Suppressor macrophage treated with lipopolysaccharide for 1 hour (primary cell): ENCODE measurements at regions not wholly inside any gene's neighbourhood (a gene's known extent, or its start where the extent isn't known, plus 50 kb on each side); places are given as distances from the start of the nearest gene placed in this dataset.
"Not testable (repeated sequence)": the region's sequence is repeated elsewhere in the genome, so short reads cannot be mapped to it uniquely, and the experiment has no call there.

Source experiments
- DNase-seq, 3 donors: peaks; one replicate each; pipeline ENCODE4 v3.0.0-alpha.2; 2020 to 2022

DNA sequence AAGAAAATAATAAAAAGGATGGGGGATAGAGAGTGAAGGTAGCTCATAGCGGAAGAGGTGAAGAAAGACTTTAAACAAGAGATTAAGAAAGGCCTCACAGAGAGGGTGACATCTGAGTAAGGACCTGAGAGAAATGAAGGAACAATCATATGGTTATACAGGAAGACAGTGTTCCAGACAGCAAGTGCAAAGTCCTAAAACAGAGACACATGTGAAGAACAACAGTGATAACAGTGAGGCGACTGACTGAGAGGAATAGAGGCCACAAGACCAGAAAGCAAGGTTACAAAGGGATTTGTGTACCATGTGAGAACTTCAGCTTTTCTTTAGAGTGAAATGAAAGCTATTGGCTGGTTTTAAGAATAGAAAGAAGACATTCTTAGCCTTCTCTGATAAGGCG is 141.6 kb upstream of the PALMD start:
- DNase-seq = no peak

DNA sequence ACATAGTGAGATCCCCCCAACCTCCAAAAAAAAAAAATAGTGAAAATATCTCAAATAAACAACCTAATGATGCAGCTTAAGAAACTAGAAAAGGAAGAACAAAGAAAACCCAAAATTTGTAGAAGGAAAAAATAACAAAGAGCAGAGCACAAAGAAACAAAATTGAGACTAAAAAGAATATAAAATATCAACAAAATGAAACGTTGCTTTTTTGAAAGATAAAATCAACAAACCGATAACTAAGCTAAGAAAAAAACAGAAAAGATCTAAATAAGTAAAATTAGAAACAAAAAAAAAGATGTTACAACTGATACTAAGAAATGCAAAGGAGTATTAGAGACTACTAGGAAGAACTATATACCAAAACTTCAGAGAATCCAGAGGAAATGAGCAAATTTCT is 139.3 kb upstream of the PALMD start:
- no peak for DNase-seq

DNA sequence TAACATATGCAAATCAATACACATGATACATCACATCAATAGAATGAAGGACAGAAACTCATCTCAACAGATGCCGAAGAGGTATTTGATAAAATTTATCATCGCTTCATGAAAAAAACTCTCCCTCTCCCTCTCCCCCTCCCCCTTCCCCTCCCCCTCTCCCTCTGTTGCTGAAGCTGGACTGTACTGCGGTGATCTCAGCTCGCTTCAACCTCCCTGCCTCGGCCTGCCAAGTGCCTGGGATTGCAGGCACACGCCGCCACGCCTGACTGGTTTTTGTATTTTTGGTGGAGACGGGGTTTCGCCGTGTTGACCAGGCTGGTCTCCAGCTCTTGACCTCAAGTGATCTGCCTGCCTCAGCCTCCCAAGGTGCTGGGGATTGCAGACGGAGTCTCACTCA is 138.5 kb upstream of the PALMD start:
- not testable (repeated sequence) for DNase-seq

DNA sequence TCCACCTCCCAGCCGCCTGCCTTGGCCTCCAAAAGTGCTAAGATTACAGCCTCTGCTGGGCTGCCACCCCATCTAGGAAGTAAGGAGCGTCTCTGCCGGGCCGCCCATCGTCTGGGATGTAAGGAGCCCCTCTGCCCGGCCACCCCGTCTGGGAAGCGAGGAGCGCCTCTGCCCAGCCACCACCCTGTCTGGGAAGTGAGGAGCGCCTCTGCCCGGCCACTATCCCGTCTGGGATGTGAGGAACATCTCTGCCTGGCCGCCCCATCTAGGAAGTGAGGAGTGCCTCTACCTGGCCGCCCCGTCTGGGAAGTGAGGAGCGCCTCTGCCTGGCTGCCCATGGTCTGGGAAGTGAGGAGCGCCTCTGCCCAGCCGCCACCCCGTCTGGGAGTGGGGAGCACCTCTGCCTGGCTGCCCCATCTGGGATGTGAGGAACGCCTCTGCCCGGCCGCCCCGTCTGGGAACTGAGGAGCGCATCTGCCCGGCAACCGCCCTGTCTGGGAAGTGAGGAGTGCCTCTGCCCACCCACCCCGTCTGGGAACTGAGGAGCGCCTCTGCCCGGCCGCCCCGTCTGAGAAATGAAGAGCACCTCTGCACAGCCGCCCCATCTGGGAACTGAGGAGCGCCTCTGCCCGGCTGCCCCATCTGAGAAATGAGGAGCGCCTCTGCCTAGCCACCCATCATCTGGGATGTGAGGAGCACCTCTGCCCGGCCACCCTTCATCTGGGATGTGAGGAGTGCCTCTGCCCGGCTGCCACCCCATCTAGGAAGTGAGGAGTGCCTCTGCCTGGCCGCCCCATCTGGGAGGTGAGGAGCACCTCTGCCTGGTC is 137.8 kb upstream of the PALMD start:
- DNase-seq = no peak

DNA sequence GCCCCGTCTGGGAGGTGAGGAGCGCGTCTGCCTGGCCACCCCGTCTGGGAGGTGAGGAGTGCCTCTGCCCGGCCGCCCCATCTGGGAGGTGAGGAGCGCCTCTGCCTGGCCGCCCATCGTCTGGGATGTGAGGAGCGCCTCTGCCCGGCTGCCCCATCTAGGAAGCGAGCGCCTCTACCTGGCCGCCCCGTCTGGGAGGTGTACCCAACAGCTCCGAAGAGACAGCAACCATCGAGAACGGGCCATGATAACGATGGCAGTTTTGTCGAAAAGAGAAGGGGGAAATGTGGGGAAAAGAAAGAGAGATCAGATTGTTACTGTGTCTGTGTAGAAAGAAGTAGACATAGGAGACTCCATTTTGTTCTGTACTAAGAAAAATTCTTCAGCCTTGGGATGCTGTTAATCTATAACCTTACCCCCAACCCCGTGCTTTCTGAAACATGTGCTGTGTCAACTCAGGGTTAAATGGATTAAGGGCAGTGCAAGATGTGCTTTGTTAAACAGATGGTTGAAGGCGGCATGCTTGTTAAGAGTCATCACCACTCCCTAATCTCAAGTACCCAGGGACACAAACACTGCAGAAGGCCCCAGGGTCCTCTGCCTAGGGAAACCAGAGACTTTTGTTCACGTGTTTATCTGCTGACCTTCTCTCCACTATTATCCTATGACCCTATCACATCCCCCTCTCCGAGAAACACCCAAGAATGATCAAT is 137.0 kb upstream of the PALMD start:
- DNase-seq = not testable (repeated sequence)

DNA sequence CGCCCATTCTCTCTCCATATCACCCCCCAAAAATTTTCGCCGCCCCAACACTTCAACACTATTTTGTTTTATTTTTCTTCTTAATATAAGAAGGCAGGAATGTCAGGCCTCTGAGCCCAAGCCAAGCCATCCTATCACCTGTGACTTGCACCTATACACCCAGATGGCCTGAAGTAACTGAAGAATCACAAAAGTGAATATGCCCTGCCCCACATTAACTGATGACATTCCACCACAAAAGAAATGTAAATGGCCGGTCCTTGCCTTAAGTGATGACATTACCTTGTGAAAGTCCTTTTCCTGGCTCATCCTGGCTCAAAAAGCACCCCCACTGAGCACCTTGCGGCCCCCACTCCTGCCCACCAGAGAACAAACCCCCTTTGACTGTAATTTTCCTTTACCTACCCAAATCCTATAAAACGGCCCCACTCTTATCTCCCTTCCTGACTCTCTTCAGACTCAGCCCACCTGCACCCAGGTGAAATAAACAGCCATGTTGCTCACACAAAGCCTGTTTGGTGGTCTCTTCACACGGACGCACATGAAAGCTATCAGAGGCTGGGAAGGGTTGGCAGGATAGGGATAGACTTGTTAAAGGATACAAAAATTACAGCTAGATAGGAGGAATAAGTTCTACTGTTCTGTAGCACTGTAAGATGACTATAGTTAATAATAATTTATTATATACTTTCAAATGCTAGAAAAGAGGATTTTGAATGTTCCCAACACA is 130.9 kb upstream of the PALMD start:
- not testable (repeated sequence) for DNase-seq

DNA sequence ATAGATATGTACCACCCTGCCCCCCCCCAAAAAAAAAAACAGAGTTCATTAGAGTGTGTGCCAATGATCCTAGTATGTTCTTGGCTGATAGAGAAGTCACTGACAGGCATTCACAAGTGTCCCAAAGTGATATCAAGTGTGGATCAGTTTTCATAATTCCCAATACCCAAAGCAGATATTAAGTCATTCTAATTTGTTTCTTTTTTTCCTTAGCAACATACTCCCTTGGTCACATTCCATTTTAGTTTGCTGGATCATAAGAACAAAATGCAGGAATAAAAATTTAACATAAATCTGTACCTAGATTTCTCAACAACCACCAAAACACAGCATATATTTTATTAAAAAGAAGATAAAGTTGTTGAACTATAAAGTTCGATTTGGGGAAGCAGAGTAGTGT is 129.8 kb upstream of the PALMD start:
- DNase-seq = no peak

DNA sequence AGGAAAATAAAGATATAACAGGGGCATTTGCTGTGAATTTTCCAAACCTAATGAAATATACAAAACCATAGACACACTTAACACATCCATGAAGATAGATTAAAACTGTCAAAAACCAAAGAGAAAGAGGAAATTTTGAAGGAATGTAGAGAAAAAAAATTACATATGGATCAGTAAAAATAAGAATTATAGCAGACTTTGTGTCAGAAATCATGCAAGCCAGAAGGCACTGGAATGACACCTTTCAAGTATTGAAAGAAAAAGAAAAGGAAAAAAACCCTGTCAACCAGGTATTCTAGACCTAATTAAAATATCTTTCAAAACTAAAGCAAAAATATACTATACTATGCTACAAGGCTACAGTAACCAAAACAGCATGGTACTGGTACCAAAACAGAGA is 125.8 kb upstream of the PALMD start:
- DNase-seq = no peak

DNA sequence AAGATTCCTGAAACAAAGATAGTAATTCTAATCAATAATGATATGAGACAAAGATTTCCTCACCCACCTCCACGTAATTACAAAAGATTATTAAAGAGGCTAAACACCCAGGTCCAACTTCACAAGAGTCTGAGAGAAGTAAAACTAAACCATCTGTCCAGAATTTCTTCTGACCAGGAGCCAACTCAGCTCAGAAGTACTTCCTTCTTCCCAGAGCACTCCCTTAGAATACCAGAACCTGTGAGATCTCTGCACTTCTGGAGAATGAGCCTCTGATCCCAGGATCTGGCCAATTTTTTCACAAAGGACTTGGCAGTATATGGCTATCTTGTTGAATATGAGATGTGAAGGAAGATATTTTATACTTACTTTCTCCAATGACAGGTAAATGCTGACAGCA is 120.6 kb upstream of the PALMD start:
- no peak for DNase-seq

DNA sequence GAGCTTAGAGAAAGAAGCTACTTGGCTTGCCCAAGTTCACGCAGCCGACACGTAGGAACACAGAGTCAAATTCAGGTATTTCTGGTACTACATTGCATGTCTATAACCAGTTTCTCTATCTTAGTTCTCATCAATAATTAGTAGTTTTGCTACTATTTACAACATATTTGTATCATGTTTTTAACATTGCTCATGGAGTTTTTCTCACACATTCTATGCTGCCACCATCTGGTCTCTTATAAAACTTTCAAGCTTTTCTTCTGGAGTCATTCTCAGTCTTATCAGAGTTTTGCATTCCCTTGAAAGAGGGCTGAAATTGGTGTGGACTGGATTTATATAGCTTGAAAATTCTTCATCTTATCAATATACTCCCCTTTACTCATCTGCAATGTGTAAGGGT is 118.8 kb upstream of the PALMD start:
- no peak for DNase-seq

DNA sequence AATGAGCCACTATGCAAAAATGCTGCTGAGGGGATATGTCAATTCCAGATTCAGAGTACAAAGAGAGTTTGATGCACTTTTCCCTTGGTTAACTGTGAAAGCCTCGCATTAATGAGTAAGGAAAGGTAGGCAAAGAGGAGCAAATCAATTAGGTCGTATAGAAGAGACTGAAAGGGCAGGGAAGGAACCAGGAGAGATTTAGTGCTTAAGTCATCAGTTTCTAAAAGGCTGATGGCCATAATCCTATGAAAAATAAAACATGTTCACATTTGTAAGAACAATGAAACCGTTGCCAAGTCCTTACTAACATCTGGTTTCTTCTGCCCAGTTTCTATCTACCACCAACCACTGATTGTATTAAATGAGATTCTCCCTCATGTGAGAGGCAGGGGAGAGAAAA is 118.4 kb upstream of the PALMD start:
- DNase-seq = no peak

DNA sequence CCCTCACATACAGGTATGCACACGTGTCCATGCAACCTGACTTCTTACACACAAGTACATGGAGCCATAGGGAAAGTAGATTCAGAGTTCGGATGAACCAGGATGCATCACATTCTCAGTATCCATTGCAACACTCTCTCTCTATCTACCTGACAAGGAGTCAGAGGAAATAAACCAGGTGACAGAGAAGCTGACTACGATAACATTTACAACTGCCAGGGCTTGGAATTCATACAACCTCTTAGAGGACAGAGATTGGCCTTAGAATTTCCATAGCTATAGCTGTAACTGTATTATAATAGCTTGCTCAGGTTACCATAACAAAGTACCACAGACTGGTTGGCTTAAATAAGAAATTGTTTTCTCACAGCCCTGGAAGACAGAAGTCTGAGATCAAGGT is 116.9 kb upstream of the PALMD start:
- DNase-seq = no peak

DNA sequence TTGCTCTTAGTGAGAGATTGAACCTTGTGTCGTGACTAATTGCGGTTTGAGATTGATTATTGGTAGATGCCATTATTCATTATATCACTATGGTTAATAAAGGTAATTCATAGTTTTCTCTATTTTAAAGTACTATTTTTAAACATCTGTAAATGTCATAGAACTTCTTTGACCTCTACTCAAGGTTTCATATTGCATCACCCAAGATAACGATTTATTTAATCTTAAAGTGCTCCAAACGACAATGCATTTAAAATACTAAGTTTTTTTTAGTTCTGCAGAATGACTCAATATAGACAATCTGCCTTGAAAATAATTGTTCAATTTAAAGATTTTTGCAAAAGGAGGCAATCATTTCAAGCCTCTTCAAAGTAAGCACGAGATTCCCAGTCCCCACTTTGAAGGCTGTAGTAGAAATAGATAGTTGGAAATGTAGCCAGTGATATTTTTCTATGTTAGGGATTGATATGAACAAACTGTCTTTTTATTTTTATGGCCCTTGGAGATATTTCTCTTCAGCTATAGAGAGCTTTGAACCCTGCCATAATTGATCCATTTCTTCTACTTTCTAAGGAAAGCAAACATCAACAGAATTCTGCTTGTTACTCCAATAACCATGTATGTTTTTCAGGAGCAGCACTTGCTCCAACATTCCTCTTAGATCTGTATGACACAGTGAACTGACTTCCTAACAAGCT is 114.2 kb upstream of the PALMD start:
- no peak for DNase-seq

DNA sequence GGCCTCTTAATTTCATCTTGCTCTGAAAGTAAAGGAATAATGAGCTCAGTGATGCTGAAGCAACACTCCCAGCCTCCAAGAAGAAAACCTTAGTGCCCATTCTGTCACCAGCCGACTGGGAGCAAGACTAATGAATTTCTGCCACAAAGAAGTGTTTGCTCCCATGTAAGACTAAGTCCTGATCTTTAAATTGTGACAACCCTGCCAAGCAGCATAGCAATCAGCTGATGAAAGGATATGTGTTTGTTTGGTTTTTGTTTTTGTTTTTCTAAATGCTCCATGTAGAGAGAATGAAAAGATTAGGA is 113.7 kb upstream of the PALMD start:
- DNase-seq = no peak

DNA sequence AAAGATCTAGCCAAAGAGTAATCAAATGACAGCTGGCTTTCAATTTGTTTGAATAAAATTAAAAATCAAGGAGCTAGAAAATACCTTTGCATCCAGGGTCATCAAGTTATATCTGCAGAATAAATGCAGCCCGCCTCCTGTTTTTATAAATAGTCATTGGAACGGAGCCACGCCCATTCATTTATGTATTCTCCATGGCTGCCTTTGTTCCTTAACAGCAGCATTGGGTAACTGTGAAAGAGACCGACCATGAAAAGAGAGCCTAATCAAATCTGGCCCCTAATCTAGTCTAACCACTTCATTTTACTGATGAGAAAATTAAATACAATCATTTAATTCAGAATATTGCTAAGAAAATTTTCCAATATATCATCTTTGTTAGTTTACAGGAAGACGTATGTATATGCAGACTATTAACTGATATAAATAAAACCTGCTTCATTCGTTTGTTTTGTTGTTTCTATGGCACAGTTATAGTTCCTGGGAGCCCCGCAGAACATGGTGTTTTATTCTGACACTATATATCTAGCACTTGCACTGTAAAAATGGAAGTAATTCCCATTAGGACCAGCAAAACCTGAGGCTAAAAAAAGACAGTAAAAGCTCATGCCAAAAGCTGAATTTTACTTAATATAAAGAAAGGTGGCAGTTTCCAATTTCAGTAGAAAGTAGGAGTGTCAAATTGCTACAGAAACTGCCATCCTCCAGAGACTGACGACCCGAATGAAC is 111.8 kb upstream of the PALMD start:
- no peak for DNase-seq

DNA sequence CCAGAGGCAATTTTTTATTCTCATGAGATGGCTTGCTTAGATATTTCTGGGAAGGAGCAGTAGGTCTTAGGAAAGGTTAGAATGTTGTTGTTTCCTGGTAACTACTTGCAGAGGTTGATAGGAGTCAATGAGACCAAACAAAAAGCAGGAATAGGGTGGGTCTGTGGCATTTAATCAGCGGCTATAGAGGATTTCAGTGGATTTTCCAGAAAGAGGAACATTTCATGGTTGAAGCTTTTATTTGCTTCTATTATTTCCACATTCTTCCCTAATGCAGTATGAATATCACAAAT is 111.3 kb upstream of the PALMD start:
- no peak for DNase-seq

DNA sequence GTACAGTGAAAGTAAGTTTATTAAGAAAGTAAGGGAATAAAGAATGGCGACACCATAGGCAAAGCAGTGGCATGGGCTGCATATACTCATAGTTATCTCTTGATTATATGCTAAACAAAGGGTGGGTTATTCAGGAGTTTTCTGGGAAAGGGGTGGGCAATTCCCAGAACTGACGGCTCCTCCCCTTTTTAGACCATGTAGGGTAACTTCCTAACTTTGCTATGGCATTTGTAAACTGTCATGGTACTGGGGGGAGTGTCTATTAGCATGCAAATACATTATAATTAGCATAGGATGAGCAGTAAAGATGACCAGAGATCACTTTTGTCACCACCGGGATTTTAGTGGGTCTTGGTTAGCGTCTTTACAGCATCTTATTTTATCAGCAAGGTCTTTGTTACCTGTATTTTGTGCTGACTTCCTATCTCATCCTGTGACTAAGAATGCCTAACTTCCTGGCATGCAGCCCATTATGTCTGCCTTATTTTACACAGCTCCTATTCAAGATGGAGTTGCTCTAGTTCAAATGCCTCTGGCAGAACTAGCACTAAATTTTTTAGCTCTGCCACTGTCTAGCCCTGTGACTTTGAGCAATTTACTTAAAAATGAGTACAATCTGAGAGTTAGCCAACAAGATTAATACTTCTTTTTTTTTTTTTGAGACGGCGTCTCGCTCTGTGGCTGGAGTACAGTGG is 110.3 kb upstream of the PALMD start:
- DNase-seq = no peak

DNA sequence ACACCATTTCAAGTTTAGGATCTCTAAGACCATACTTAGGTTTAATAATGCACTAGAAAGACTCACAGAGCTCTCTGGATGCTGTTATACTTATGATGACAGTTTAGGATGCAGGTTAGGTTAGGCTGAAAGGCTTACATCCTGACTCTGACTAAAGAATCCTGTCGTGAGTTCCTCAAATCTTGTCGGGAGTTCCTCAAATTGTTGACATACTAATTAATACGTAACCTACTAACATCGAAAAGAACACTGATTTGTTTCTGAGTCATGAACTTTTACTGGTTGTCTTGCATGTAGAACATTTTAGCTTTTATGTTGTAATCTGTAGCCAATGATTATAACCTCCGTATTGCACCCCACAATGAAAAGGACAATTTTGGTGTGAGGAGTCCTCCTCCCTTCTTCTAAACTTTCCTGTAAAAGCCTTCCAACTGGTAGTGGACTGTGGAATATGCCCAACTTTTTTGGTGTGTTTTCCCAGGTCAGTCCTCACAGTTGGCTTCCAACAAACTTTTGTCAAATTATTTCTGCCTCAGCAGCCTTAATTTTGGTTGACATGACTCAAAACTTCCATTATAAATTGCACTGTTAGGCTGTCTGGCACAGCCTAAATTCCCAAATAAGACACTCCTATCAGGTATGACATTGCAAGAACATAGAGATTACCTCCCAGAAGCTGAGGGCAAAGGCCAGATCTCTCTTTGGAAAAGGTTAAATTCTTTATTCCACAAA is 107.9 kb upstream of the PALMD start:
- DNase-seq = peak in 2 of 3 donors; percentile 7 to 20

DNA sequence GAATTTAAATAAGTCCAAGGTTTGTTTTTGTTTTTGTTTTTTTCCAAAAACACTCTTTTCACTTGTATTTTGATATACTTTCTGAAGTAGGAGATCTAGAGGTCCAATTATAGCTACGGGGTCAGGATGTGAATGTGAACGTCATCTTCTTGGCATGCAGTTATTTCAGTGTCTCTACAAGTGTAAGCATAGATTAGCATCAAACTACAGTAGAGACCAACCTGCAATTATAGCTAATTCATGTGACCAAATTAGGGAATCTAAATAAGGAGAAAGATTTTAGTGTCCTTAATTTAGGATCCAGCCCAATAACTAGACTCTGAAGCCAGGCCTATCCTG is 107.3 kb upstream of the PALMD start:
- no peak for DNase-seq

DNA sequence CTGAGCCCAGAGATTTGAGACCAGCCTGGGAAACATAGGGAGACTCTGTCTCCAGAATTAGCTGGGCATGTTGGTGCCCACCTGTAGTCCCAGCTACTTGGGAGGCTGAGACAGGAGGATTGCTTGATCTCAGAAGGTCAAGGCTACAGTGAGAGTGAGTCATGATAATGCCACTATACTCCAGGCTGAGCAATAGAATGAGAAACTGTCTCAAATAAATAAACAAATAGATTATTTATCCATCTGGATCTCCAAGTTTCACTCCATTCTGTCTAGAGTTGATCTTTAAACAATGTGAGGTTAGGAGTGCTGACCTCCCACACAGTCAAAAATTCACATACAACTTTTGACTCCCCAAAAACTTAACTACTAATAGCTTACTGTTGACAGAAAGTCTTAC is 106.8 kb upstream of the PALMD start:
- DNase-seq = no peak

DNA sequence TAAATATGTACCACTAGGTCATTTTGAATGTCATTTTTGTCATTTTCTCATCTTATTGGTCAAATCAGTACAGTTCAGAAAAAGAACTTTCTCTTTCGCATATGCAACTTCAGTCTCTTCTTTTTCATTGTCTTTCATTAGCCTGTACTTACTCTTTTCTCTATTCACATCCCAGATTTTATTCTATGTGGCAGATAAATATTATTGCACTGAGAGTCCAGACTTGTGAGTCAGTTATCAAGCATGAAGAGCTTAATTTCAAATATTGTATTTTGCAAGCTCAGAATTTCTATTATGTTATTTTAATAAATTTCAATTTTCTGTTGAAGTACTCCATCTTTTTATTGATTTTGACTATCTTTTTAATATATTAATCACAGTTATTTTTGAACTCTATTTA is 105.2 kb upstream of the PALMD start:
- no peak for DNase-seq

DNA sequence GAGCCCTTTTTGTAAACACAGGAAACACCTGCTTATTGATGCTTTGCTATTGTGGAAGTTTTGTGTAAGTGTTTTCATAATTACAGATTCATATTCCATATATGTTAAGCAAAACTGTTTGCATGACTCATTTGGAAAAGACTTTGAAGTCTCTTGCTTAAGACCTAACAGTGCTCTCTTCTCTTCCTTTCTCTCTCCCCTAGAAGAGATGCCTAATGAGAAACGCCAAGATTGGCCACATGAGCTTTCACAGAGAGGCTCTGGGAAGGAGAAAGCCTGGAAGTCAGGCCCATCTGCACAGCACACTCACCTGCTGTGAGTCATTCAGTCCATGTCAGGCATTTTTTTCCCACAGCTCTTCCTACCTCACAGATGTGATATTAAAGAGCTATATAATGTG is 101.6 kb upstream of the PALMD start:
- no peak for DNase-seq
